Heart left ventricle (tissue), 16 donors: ENCODE measurements at regions not wholly inside any gene's neighbourhood (a gene's known extent, or its start where the extent isn't known, plus 50 kb on each side); places are given as distances from the start of the nearest gene placed in this dataset.

ENCODE experiments used
- ATAC-seq, 4 donors: fragments of 200-7000 bp; cut with Tn5 transposase; one replicate each; pipeline ENCODE4 v1.9.1; 2020 to 2022; ENCODE audit warnings: moderate library complexity in 4 of 4, mild to moderate bottlenecking in 3 of 4, moderate number of reproducible peaks in 1 of 4
- DNase-seq, 5 donors: peaks; one replicate each; pipeline ENCODE4 v3.0.0-alpha.2; 2020
- H3K27ac ChIP-seq, 12 donors: fragments of 200-600 bp; sonication (generic) in 4 of 12; one replicate each; pipeline versions ENCODE4 v1.5.0 to v1.8.0; 2016 to 2022; ENCODE audit warnings: mild to moderate bottlenecking in 2 of 12
- H3K27me3 ChIP-seq, 9 donors: fragments of 200-600 bp; sonication (generic) in 2 of 9; one replicate each; pipeline versions ENCODE4 v1.5.1 to v1.8.0; 2016 to 2022; ENCODE audit warnings: mild to moderate bottlenecking in 3 of 9
- H3K36me3 ChIP-seq, 9 donors: fragments of 200-600 bp; sonication (generic) in 2 of 9; one replicate each; pipeline versions ENCODE4 v1.5.0 to v1.8.0; 2018 to 2022; ENCODE audit warnings: mild to moderate bottlenecking in 2 of 9
- H3K4me1 ChIP-seq, 12 donors: fragments of 200-600 bp; sonication (generic) in 4 of 12; one replicate each; pipeline versions ENCODE4 v1.5.0 to v1.8.0; 2016 to 2022; ENCODE audit warnings: mild to moderate bottlenecking in 3 of 12
- H3K4me3 ChIP-seq, 12 donors: fragments of 200-600 bp; sonication (generic) in 4 of 12; one replicate each; pipeline versions ENCODE4 v1.5.0 to v1.8.0; 2017 to 2022; ENCODE audit warnings: mild to moderate bottlenecking in 9 of 12, moderate library complexity in 4 of 12
- H3K9me3 ChIP-seq, 12 donors: fragments of 200-600 bp; sonication (generic) in 4 of 12; one replicate each; pipeline versions ENCODE4 v1.5.0 to v1.8.0; 2016 to 2022; ENCODE audit warnings: mild to moderate bottlenecking in 1 of 12
- POLR2A ChIP-seq, 2 donors: fragments of 450-650 bp; IDR thresholded peaks; one replicate each; pipeline ENCODE4 v1.6.1; 2017; ENCODE audit warnings: antibody characterized with exemption in 2 of 2, mild to moderate bottlenecking in 2 of 2, moderate library complexity in 2 of 2
- WGBS, 4 donors: extraction: QIAGEN DNeasy Blood & Tissue Kit in 2 of 4; methylation state at CpG; one replicate each; pipeline versions ENCODE4 v1.1.5 to v1.1.7; 2013 to 2018; 5-methylcytosine and 5-hydroxymethylcytosine counted together
- intact Hi-C, 10 donors: fragments of 100-400 bp; cut with DNase I; formaldehyde crosslinking; loops; one replicate each; pipeline versions ENCODE4 v1.11.1 to v1.14.2; 2022
- TF ChIP-seq, protein P1 (sequence below), 12 donors: fragments of 200-600 bp; sonication (generic) in 4 of 12; IDR thresholded peaks; one replicate each; pipeline versions ENCODE4 v1.5.0 to v1.8.0; 2018 to 2022; ENCODE audit warnings: antibody characterized with exemption in 12 of 12, mild to moderate bottlenecking in 5 of 12
- donor health status: ischemic (EF 13 %, LVEDD 7.1; RV severe dilation, severe dysfunction).
- donor health status: healthy with polysubstance abuse.
- donor health status: DM: no; HTN: yes; CAD: no.
- donor health status: DM: no; HTN: no; CAD: no.
- donor health status: ischemic (EF 25% LVEDD 6.9; RV normal size, moderate dysfunction).
- donor health status: ischemic (EF 25% LVEDD 5.7; RV mildly dilated, moderate dysfunction).
- donor health status: healthy.
- donor health status: DM: yes; HTN: yes; CAD: no.
- donor health status: ischemic (EF 35%, LVEDD 5.7; RV mildly dilated, moderate dysfunction).
- donor health status: nonischemic (EF 11% LVEDD 7.7; RV severe dilation, severe dysfunction).
- donor health status: DM: yes; HTN: yes; CAD: no.
- donor health status: PGD.
- donor health status: ischemic (EF 29% LVEDD 5.4; RV normal size, mild dysfunction).
- donor health status: nonischemic (EF 23%, LVEDD 6.1; RV moderate dilation, normal function).

DNA sequence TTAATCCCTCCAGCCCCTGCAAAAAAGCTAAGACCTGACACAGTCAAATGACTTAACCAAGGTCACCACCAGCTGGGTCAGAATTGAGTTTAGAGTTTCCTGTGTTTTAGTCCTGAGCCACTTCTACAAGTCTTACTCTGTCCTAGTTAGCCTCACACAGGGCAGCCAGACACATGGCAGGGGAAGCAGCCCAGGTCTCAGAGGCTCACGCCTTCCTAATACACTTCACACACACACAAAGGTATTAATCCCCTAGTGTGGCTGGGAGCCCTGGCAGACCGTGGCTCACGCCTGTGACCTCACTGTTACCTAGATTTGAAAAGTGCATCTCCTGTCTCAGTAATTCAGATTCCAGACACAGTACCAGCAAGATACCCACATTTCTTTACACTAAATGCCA is 77.4 kb upstream of the WWC1 start:
- Histone ChIP-seq H3K4me3 (no peak overlapping the region), H3K27me3 (no peaks in the 10 kb centered on the region), H3K4me1 (peaks cover 0 to 21% (median 5%) of the 10 kb centered on the region in 12 donors), H3K9me3 (no peaks in the 10 kb centered on the region), H3K27ac (no peak overlapping the region), H3K36me3 (peaks cover 0 to 72% (median 10%) of the 10 kb centered on the region in 9 donors)
- intact Hi-C loops = loop anchor here in 4 of 10 donors (5.0 to 10.0 kb wide), 5 partner anchors 89 to 639 kb away; no protein-coding TSS in a partner anchor
- DNase-seq (no peak), ATAC-seq (no peak)
- TF ChIP-seq, protein P1, sequence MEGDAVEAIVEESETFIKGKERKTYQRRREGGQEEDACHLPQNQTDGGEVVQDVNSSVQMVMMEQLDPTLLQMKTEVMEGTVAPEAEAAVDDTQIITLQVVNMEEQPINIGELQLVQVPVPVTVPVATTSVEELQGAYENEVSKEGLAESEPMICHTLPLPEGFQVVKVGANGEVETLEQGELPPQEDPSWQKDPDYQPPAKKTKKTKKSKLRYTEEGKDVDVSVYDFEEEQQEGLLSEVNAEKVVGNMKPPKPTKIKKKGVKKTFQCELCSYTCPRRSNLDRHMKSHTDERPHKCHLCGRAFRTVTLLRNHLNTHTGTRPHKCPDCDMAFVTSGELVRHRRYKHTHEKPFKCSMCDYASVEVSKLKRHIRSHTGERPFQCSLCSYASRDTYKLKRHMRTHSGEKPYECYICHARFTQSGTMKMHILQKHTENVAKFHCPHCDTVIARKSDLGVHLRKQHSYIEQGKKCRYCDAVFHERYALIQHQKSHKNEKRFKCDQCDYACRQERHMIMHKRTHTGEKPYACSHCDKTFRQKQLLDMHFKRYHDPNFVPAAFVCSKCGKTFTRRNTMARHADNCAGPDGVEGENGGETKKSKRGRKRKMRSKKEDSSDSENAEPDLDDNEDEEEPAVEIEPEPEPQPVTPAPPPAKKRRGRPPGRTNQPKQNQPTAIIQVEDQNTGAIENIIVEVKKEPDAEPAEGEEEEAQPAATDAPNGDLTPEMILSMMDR (IDR thresholded peaks at IDR 0.05) = no peak
- WGBS, 4 donors = 86 to 96% (median 92%) methylated on average over 3 of the region's 3 CpGs

DNA sequence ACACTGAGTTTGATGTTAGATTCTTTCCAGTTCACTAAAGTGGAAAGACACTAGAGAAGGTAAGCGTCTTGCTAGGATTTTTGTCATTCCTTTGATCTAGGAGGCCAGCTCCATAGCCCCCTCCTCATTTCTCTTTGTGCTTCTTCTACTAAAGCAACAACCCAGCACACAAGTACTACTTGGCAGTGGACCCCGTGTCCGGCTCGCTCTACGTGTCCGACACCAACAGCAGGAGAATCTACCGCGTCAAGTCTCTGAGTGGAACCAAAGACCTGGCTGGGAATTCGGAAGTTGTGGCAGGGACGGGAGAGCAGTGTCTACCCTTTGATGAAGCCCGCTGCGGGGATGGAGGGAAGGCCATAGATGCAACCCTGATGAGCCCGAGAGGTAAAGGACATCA is 76.6 kb upstream of the WWC1 start:
- DNase-seq (no peak), ATAC-seq (no peak)
- WGBS, 4 donors = 90 to 94% (median 94%) methylated on average over 13 of the region's 13 CpGs
- Histone ChIP-seq H3K27me3 (no peaks in the 10 kb centered on the region), H3K4me3 (no peak overlapping the region), H3K9me3 (no peaks in the 10 kb centered on the region), H3K4me1 (peaks cover 0 to 19% (median 4%) of the 10 kb centered on the region in 12 donors), H3K36me3 (peaks cover 0 to 72% (median 12%) of the 10 kb centered on the region in 9 donors), H3K27ac (no peak overlapping the region)
- TF ChIP-seq POLR2A (IDR thresholded peaks at IDR 0.05) = no peak
- TF ChIP-seq, protein P1 (IDR thresholded peaks at IDR 0.05) = no peak
- intact Hi-C loops = loop anchor here in 8 of 10 donors (5.0 to 10.0 kb wide), 10 partner anchors 88 to 640 kb away; no protein-coding TSS in a partner anchor

DNA sequence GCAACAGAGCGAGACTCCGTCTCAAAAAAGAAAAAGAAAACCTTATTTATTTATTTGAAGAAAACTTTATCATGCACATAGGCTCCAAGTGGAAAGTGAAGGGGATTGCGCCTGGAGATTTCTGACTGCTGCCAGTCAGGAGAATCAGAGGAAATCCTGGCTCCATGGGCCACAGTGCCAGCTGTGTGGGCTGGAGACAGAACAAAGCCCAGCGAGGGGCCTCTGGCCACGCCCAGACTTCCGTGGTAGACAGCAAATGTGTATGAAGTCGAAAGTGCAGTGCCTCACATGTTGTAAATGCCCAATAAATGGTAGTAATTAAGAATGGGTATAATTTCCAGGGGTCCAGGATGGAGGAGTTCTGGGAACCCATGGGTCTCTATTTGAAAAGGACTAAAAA is 75.8 kb upstream of the WWC1 start:
- no peak for TF ChIP-seq POLR2A (IDR thresholded peaks at IDR 0.05)
- TF ChIP-seq, protein P1 (IDR thresholded peaks at IDR 0.05) = no peak
- H3K9me3 ChIP-seq = no peaks in the 10 kb centered on the region
- no peak overlapping the region for H3K4me3 ChIP-seq
- no peaks in the 10 kb centered on the region for H3K27me3 ChIP-seq
- no peak for DNase-seq
- 74 to 81% (median 78%) methylated on average over 7 of the region's 7 CpGs for WGBS, 4 donors
- ATAC-seq = no peak
- H3K36me3 ChIP-seq = peaks cover 0 to 65% (median 12%) of the 10 kb centered on the region in 9 donors
- no peak overlapping the region for H3K27ac ChIP-seq
- intact Hi-C loops = loop anchor here in 8 of 10 donors (5.0 to 10.0 kb wide), 9 partner anchors 88 to 641 kb away; no protein-coding TSS in a partner anchor
- peaks cover 0 to 16% (median 4%) of the 10 kb centered on the region in 12 donors for H3K4me1 ChIP-seq

DNA sequence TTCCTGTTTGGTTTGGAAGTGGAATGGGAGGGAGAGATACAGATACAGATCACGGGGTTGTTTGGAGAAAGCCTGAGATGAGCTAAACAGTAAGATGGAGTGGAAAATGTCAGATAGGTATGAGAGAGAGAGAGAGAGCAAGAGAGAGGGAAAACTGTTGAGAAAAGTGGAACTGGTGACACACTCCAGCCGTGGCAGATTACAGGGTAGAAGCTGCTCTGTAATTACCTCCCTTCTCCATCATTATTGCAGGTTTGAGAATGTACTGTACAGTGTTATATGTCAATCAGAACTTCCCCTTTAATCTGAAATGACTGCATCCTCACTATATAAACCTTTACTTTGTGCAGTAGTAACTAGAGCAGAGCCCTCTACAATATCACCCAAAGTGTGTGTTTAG is 74.5 kb upstream of the WWC1 start:
- Histone ChIP-seq H3K27ac (peak overlapping the region in 1 of 12 donors; percentile 24), H3K27me3 (no peaks in the 10 kb centered on the region), H3K9me3 (no peaks in the 10 kb centered on the region), H3K36me3 (peaks cover 0 to 59% (median 12%) of the 10 kb centered on the region in 9 donors), H3K4me1 (peaks cover 0 to 18% (median 4%) of the 10 kb centered on the region in 12 donors), H3K4me3 (no peak overlapping the region)
- intact Hi-C loops = loop anchor here in 8 of 10 donors (5.0 to 10.0 kb wide), 9 partner anchors 90 to 642 kb away; no protein-coding TSS in a partner anchor
- no peak for TF ChIP-seq POLR2A (IDR thresholded peaks at IDR 0.05)
- TF ChIP-seq, protein P1 (IDR thresholded peaks at IDR 0.05) = no peak
- no peak for ATAC-seq
- DNase-seq = no peak
- WGBS, 4 donors = 45 to 69% (median 57%) methylated on average over 2 of the region's 2 CpGs
